IMR-90 (cell line): ENCODE measurements at regions not wholly inside any gene's neighbourhood (a gene's known extent, or its start where the extent isn't known, plus 50 kb on each side); places are given as distances from the start of the nearest gene placed in this dataset.

Experiments used
- BHLHE40 ChIP-seq: fragments of 150-350 bp; IDR thresholded peaks from 2 replicates; pipeline ENCODE4 v1.6.1; 2016; ENCODE audit warnings: mild to moderate bottlenecking, low read depth, low read length
- CEBPB ChIP-seq: IDR thresholded peaks from 2 replicates; pipeline ENCODE4 v1.6.1; 2012; ENCODE audit warnings: low read depth, low read length, improper control_type of control experiment
- CTCF ChIP-seq: conservative IDR thresholded peaks from 2 replicates; pipeline ENCODE4 v1.5.1; 2012; ENCODE audit warnings: mild to moderate bottlenecking, low read depth, low read length, improper control_type of control experiment
- ELK1 ChIP-seq: fragments of 150-350 bp; IDR thresholded peaks from 2 replicates; pipeline ENCODE4 v1.6.1; 2016; ENCODE audit warnings: low read depth, mild to moderate bottlenecking, low read length, moderate library complexity, borderline replicate concordance
- MAFK ChIP-seq: IDR thresholded peaks from 2 replicates; pipeline ENCODE4 v1.6.1; 2012; ENCODE audit warnings: low read depth, low read length, improper control_type of control experiment
- POLR2A ChIP-seq: IDR thresholded peaks from 2 replicates; pipeline ENCODE4 v1.6.1; 2012; ENCODE audit warnings: mild to moderate bottlenecking, low read depth, low read length
- RAD21 ChIP-seq: IDR thresholded peaks from 2 replicates; pipeline ENCODE4 v1.6.1; 2012; ENCODE audit warnings: low read length, improper control_type of control experiment
- RFX5 ChIP-seq: IDR thresholded peaks from 2 replicates; pipeline ENCODE4 v1.8.0; 2012; ENCODE audit warnings: low read depth, mild to moderate bottlenecking, low read length, moderate library complexity
- SMC3 ChIP-seq: fragments of 150-350 bp; IDR thresholded peaks from 2 replicates; pipeline ENCODE4 v1.6.1; 2016; ENCODE audit warnings: low read depth, mild to moderate bottlenecking, antibody characterized with exemption, low read length, moderate library complexity

- no peak for TF ChIP-seq RAD21
- TF ChIP-seq BHLHE40 = no peak
- TF ChIP-seq RFX5 = no peak
- TF ChIP-seq CTCF = no peak
- TF ChIP-seq SMC3 = no peak
- TF ChIP-seq POLR2A = no peak
- no peak for TF ChIP-seq MAFK
- TF ChIP-seq ELK1 = no peak
- TF ChIP-seq CEBPB = no peak
Observed at GRCh38 chr11:130554241-130555055, 106.0 kb downstream of the ADAMTS15 start.
